H9 (cell line): ENCODE measurements at regions not wholly inside any gene's neighbourhood (a gene's known extent, or its start where the extent isn't known, plus 50 kb on each side); places are given as distances from the start of the nearest gene placed in this dataset.

Source experiments
- DNase-seq: peaks from one replicate; pipeline ENCODE4 v3.0.0-alpha.2; 2017
- H2AFZ ChIP-seq: one replicate; pipeline ENCODE4 v1.6.1; 2013; ENCODE audit warnings: mild to moderate bottlenecking, low read length, control low read depth, moderate library complexity
- H2AK5ac ChIP-seq: 2 replicates; pipeline ENCODE4 v1.6.1; 2013; ENCODE audit warnings: low read length, control low read depth, mixed read lengths; ENCODE audit not compliant: insufficient read length
- H2BK120ac ChIP-seq: one replicate; pipeline ENCODE4 v1.6.1; 2013; ENCODE audit warnings: low read depth, mild to moderate bottlenecking, low read length, control low read depth, inconsistent platforms; ENCODE audit not compliant: poor library complexity, severe bottlenecking
- H2BK12ac ChIP-seq: 2 replicates; pipeline ENCODE4 v1.6.1; 2013; ENCODE audit warnings: low read length, control low read depth, mixed read lengths, low read depth; ENCODE audit not compliant: insufficient read length
- H2BK15ac ChIP-seq: 2 replicates; pipeline ENCODE4 v1.6.1; 2013; ENCODE audit warnings: low read depth, low read length, control low read depth
- H2BK20ac ChIP-seq: one replicate; pipeline ENCODE4 v1.6.1; 2013; ENCODE audit warnings: low read depth, mild to moderate bottlenecking, low read length, control low read depth, inconsistent platforms; ENCODE audit not compliant: poor library complexity, severe bottlenecking
- H2BK5ac ChIP-seq: 2 replicates; pipeline ENCODE4 v1.6.1; 2013; ENCODE audit warnings: low read length, control low read depth, mixed read lengths; ENCODE audit not compliant: insufficient read length
- H3K14ac ChIP-seq: 2 replicates; pipeline ENCODE4 v1.6.1; 2013; ENCODE audit warnings: low read length, control low read depth; ENCODE audit not compliant: insufficient read depth
- H3K18ac ChIP-seq: 2 replicates; pipeline ENCODE4 v1.6.1; 2013; ENCODE audit warnings: low read depth, mild to moderate bottlenecking, mixed read lengths, low read length, control low read depth; ENCODE audit not compliant: insufficient read length
- H3K23ac ChIP-seq: 2 replicates; pipeline ENCODE4 v1.6.1; 2013; ENCODE audit warnings: low read length, control low read depth, mixed read lengths, low read depth; ENCODE audit not compliant: insufficient read length
- H3K23me2 ChIP-seq: 2 replicates; pipeline ENCODE4 v1.6.1; 2013; ENCODE audit warnings: low read depth, mild to moderate bottlenecking, mixed read lengths, low read length, control low read depth; ENCODE audit not compliant: insufficient read length, poor library complexity, severe bottlenecking
- H3K27ac ChIP-seq: 2 replicates; pipeline ENCODE4 v1.5.1; 2013; ENCODE audit warnings: low read length, control low read depth, mixed read lengths, low read depth; ENCODE audit not compliant: insufficient read length
- H3K27me3 ChIP-seq: 2 replicates; pipeline ENCODE4 v1.6.1; 2013; ENCODE audit warnings: low read length, control low read depth, inconsistent platforms; ENCODE audit not compliant: insufficient read depth
- H3K4ac ChIP-seq: 2 replicates; pipeline ENCODE4 v1.6.1; 2013; ENCODE audit warnings: low read depth, mild to moderate bottlenecking, control low read depth, inconsistent platforms, low read length, moderate library complexity
- H3K4me1 ChIP-seq: 2 replicates; pipeline ENCODE4 v1.6.1; 2013; ENCODE audit warnings: low read length, control low read depth, inconsistent platforms; ENCODE audit not compliant: insufficient read depth
- H3K4me2 ChIP-seq: 2 replicates; pipeline ENCODE4 v1.6.1; 2013; ENCODE audit warnings: low read length, control low read depth, mixed read lengths; ENCODE audit not compliant: insufficient read length, insufficient read depth
- H3K56ac ChIP-seq: 2 replicates; pipeline ENCODE4 v1.6.1; 2013; ENCODE audit warnings: low read depth, mild to moderate bottlenecking, mixed read lengths, low read length, control low read depth; ENCODE audit not compliant: insufficient read length
- H3K79me1 ChIP-seq: 2 replicates; pipeline ENCODE4 v1.6.1; 2013; ENCODE audit warnings: low read depth, mild to moderate bottlenecking, moderate library complexity, low read length, control low read depth, inconsistent platforms; ENCODE audit not compliant: insufficient read depth, poor library complexity, severe bottlenecking
- H3K79me2 ChIP-seq: 2 replicates; pipeline ENCODE4 v1.6.1; 2013; ENCODE audit warnings: low read length, control low read depth, inconsistent platforms; ENCODE audit not compliant: insufficient read depth
- H3K9ac ChIP-seq: 2 replicates; pipeline ENCODE4 v1.6.1; 2013; ENCODE audit warnings: low read length, control low read depth, mixed read lengths; ENCODE audit not compliant: insufficient read length; ENCODE audit errors: extremely low read depth
- H3K9me3 ChIP-seq: one replicate; pipeline ENCODE4 v1.6.1; 2013; ENCODE audit warnings: low read depth, low read length, inconsistent platforms; ENCODE audit not compliant: control insufficient read depth
- H3T11ph ChIP-seq: one replicate; pipeline ENCODE4 v1.6.1; 2013; ENCODE audit warnings: mild to moderate bottlenecking, low read length, control low read depth, inconsistent platforms
- H4K20me1 ChIP-seq: one replicate; pipeline ENCODE4 v1.6.1; 2013; ENCODE audit not compliant: control insufficient read depth, insufficient read length, insufficient read depth
- H4K5ac ChIP-seq: 2 replicates; pipeline ENCODE4 v1.6.1; 2013; ENCODE audit warnings: low read depth, mild to moderate bottlenecking, mixed read lengths, low read length, control low read depth; ENCODE audit not compliant: insufficient read length
- H4K8ac ChIP-seq: replicated peaks from 2 replicates; pipeline ENCODE4 v1.6.1; 2013; ENCODE audit warnings: low read length, control low read depth, mixed read lengths, low read depth; ENCODE audit not compliant: insufficient read length
- H4K91ac ChIP-seq: 2 replicates; pipeline ENCODE4 v1.6.1; 2013; ENCODE audit warnings: low read depth, mild to moderate bottlenecking, moderate library complexity, mixed read lengths, low read length, control low read depth; ENCODE audit not compliant: insufficient read length
- H3K27ac Mint-ChIP-seq, 3 experiments: 2 replicates in 2 of 3; 3 replicates in 1 of 3; pipeline ENCODE4 v1.8.0; 2020 to 2021; ENCODE audit warnings: mixed read lengths in 3 of 3, mild to moderate bottlenecking in 1 of 3, moderate library complexity in 1 of 3
- H3K27me3 Mint-ChIP-seq: 2 replicates; pipeline ENCODE4 v1.8.0; 2021; ENCODE audit warnings: low read depth, mild to moderate bottlenecking, moderate library complexity, mixed read lengths
- H3K36me3 Mint-ChIP-seq, 3 experiments: 2 replicates in 2 of 3; 3 replicates in 1 of 3; pipeline ENCODE4 v1.8.0; 2020 to 2021; ENCODE audit warnings: low read depth in 3 of 3, mixed read lengths in 3 of 3; ENCODE audit not compliant: insufficient read depth in 1 of 3
- H3K4me1 Mint-ChIP-seq, 2 experiments: 2 replicates each; pipeline ENCODE4 v1.8.0; 2020; ENCODE audit warnings: mixed read lengths in 2 of 2
- H3K4me3 Mint-ChIP-seq, 2 experiments: 2 replicates in 1 of 2; 3 replicates in 1 of 2; pipeline ENCODE4 v1.8.0; 2020 to 2021; ENCODE audit warnings: mild to moderate bottlenecking in 2 of 2, mixed read lengths in 2 of 2, moderate library complexity in 1 of 2
- H3K9me3 Mint-ChIP-seq, 2 experiments: 2 replicates in 1 of 2; 3 replicates in 1 of 2; pipeline ENCODE4 v1.8.0; 2020; ENCODE audit warnings: mild to moderate bottlenecking in 2 of 2, mixed read lengths in 2 of 2, moderate library complexity in 1 of 2
- CTCF ChIP-seq: fragments of 200-600 bp; sonication (generic); conservative IDR thresholded peaks from 3 replicates; pipeline ENCODE4 v1.8.0; 2021; ENCODE audit warnings: antibody characterized with exemption, mild to moderate bottlenecking
- WGBS: extraction: QIAGEN DNeasy Blood & Tissue Kit; methylation state at CpG from one replicate; pipeline ENCODE4 v1.1.7; 2013; ENCODE audit warnings: missing lambda C conversion rate, low lambda C conversion rate, mixed read lengths; ENCODE audit not compliant: insufficient read length; ENCODE audit errors: extremely low coverage; 5-methylcytosine and 5-hydroxymethylcytosine counted together

GRCh38 chr16:86878236-86879080 lies 300.1 kb downstream of the FOXL1 start:
- no peak overlapping the region for H3K4me3 Mint-ChIP-seq
- TF ChIP-seq CTCF = no peak
- WGBS = no CpG with 5 or more reads among the region's 38 CpGs

More at GRCh38 chr16:86878236-86879080, 300.1 kb downstream of the FOXL1 start:
- Histone ChIP-seq H2BK15ac (no peak overlapping the region), H3K4me2 (no peak overlapping the region), H3K4ac (no peak overlapping the region), H2AK5ac (no peak overlapping the region), H3K9ac (no peak overlapping the region), H3K9me3 (no peaks in the 10 kb centered on the region), H3K14ac (no peak overlapping the region), H3K27ac (no peak overlapping the region), H4K8ac (no peak overlapping the region), H2BK20ac (no peak overlapping the region), H2BK120ac (no peak overlapping the region), H3K23ac (no peak overlapping the region), H2BK5ac (no peak overlapping the region), H3K79me1 (no peaks in the 10 kb centered on the region), H3K23me2 (no peaks in the 10 kb centered on the region), H3K18ac (no peak overlapping the region), H4K91ac (no peak overlapping the region), H3K56ac (no peak overlapping the region), H4K5ac (no peak overlapping the region), H3K27me3 (no peaks in the 10 kb centered on the region), H3K79me2 (no peaks in the 10 kb centered on the region), H2AFZ (no peak overlapping the region), H3T11ph (no peak overlapping the region), H4K20me1 (no peaks in the 10 kb centered on the region), H3K4me1 (no peaks in the 10 kb centered on the region; the same call in 1 of the 2 replicates), H2BK12ac (no peak overlapping the region)
- DNase-seq = no peak
- Mint-ChIP-seq H3K4me1 (peaks cover under 1 to 4% of the 10 kb centered on the region in 2 experiments; a peak in 3 of 4 replicates), H3K36me3 (0 out of 7 replicates have a peak, but pooled peaks cover 0 to 2% (median 0%) of the 10 kb centered on the region in 3 experiments), H3K9me3 (peaks cover 2% of the 10 kb centered on the region in 2 experiments; a peak in 2 of 5 replicates), H3K27ac (no peak overlapping the region), H3K27me3 (peaks cover 11% of the 10 kb centered on the region)
